GM23248 (cell line): ENCODE measurements at regions not wholly inside any gene's neighbourhood (a gene's known extent, or its start where the extent isn't known, plus 50 kb on each side); places are given as distances from the start of the nearest gene placed in this dataset.

Source experiments
- EZH2 ChIP-seq: fragments of 200-600 bp; sonication (generic); IDR thresholded peaks from 2 replicates; pipeline ENCODE4 v1.6.1; 2018; ENCODE audit warnings: antibody characterized with exemption, mild to moderate bottlenecking; ENCODE audit not compliant: insufficient read depth, poor library complexity, severe bottlenecking
- EZH2phosphoT487 ChIP-seq: fragments of 200-600 bp; sonication (generic); IDR thresholded peaks from 2 replicates; pipeline ENCODE4 v1.6.1; 2018; ENCODE audit warnings: antibody characterized with exemption, moderate library complexity, mild to moderate bottlenecking, low read depth; ENCODE audit not compliant: insufficient read depth

GRCh38 chr16:86002178-86002900 lies 103.4 kb downstream of the IRF8 start:
- TF ChIP-seq EZH2phosphoT487 (no peak), EZH2 (no peak)
